Neural cell (in vitro differentiated cells): ENCODE measurements at regions not wholly inside any gene's neighbourhood (a gene's known extent, or its start where the extent isn't known, plus 50 kb on each side); places are given as distances from the start of the nearest gene placed in this dataset.

Experiments used
- EP300 ChIP-seq: fragments of 450-650 bp; conservative IDR thresholded peaks from 2 replicates; pipeline ENCODE4 v1.6.1; 2014; ENCODE audit warnings: antibody characterized with exemption, mild to moderate bottlenecking, moderate library complexity; ENCODE audit not compliant: poor library complexity, severe bottlenecking
- EZH2 ChIP-seq: fragments of 200-600, 300-800 bp; shearing (Covaris generic), sonication (generic); IDR thresholded peaks from 2 replicates; pipeline ENCODE4 v1.6.1; 2014; ENCODE audit warnings: antibody characterized with exemption, low read length, borderline replicate concordance, mild to moderate bottlenecking; ENCODE audit not compliant: insufficient read depth, poor library complexity, severe bottlenecking
- MXI1 ChIP-seq: fragments of 450-650 bp; conservative IDR thresholded peaks from 2 replicates; pipeline ENCODE4 v1.6.1; 2014; ENCODE audit warnings: antibody characterized with exemption, mild to moderate bottlenecking; ENCODE audit not compliant: poor library complexity, severe bottlenecking
- POLR2AphosphoS5 ChIP-seq: IDR thresholded peaks from 2 replicates; pipeline ENCODE4 v1.6.1; 2012
- RAD21 ChIP-seq: fragments of 450-650 bp; conservative IDR thresholded peaks from 2 replicates; pipeline ENCODE4 v1.6.1; 2014; ENCODE audit warnings: antibody characterized with exemption, mild to moderate bottlenecking, moderate library complexity
- SMC3 ChIP-seq: fragments of 450-650 bp; conservative IDR thresholded peaks from 2 replicates; pipeline ENCODE4 v1.6.1; 2014; ENCODE audit warnings: antibody characterized with exemption, mild to moderate bottlenecking, moderate library complexity; ENCODE audit not compliant: poor library complexity
- TAF1 ChIP-seq: IDR thresholded peaks from 2 replicates; pipeline ENCODE4 v1.6.1; 2012; ENCODE audit warnings: low read depth
- TF ChIP-seq, protein P1 (sequence below): fragments of 450-650 bp; IDR thresholded peaks from 2 replicates; pipeline ENCODE4 v1.5.1; 2014; ENCODE audit warnings: antibody characterized with exemption, mild to moderate bottlenecking, moderate library complexity; ENCODE audit not compliant: poor library complexity, severe bottlenecking
- TF ChIP-seq, protein P2 (sequence below): IDR thresholded peaks from 2 replicates; pipeline ENCODE4 v1.6.1; 2012; ENCODE audit warnings: borderline replicate concordance

DNA sequence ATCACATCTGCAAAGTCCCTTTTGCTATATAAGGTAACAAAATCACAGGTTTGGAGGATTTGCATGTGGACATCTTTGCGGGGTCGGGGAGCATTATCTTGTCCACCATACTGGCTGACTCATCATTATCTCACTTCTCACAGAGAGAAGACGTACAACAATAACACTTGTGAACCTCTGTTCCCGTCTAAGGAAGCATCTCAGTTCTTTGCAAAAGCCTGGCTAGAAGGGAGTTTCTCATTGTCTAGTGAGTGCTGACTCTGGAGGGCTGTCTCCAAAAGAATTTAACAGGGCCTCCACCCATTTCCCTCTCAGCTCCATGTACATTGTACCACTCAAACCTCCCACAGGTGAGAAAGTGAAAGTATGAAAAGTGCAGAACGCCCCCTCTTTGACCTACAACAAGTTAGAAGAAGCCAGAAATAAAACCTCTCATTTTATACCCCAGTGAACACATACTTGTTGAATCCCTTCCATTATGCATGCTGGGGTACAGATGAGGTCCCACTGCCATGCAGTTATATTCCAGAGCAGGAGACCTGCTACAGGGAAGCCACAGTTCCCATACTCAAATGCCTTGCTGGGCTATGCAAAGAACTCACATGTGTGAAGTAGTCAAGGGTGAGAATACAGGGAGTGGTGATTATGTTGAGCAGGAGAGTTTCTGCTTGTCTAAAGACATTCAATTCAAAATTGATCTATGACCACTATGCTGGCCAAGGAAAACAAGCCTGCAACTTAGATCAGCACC, 121.7 kb upstream of the PRDX6 start:
- TF ChIP-seq, protein P1, sequence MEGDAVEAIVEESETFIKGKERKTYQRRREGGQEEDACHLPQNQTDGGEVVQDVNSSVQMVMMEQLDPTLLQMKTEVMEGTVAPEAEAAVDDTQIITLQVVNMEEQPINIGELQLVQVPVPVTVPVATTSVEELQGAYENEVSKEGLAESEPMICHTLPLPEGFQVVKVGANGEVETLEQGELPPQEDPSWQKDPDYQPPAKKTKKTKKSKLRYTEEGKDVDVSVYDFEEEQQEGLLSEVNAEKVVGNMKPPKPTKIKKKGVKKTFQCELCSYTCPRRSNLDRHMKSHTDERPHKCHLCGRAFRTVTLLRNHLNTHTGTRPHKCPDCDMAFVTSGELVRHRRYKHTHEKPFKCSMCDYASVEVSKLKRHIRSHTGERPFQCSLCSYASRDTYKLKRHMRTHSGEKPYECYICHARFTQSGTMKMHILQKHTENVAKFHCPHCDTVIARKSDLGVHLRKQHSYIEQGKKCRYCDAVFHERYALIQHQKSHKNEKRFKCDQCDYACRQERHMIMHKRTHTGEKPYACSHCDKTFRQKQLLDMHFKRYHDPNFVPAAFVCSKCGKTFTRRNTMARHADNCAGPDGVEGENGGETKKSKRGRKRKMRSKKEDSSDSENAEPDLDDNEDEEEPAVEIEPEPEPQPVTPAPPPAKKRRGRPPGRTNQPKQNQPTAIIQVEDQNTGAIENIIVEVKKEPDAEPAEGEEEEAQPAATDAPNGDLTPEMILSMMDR, result no peak
- TF ChIP-seq POLR2AphosphoS5, result no peak
- TF ChIP-seq, protein P2, sequence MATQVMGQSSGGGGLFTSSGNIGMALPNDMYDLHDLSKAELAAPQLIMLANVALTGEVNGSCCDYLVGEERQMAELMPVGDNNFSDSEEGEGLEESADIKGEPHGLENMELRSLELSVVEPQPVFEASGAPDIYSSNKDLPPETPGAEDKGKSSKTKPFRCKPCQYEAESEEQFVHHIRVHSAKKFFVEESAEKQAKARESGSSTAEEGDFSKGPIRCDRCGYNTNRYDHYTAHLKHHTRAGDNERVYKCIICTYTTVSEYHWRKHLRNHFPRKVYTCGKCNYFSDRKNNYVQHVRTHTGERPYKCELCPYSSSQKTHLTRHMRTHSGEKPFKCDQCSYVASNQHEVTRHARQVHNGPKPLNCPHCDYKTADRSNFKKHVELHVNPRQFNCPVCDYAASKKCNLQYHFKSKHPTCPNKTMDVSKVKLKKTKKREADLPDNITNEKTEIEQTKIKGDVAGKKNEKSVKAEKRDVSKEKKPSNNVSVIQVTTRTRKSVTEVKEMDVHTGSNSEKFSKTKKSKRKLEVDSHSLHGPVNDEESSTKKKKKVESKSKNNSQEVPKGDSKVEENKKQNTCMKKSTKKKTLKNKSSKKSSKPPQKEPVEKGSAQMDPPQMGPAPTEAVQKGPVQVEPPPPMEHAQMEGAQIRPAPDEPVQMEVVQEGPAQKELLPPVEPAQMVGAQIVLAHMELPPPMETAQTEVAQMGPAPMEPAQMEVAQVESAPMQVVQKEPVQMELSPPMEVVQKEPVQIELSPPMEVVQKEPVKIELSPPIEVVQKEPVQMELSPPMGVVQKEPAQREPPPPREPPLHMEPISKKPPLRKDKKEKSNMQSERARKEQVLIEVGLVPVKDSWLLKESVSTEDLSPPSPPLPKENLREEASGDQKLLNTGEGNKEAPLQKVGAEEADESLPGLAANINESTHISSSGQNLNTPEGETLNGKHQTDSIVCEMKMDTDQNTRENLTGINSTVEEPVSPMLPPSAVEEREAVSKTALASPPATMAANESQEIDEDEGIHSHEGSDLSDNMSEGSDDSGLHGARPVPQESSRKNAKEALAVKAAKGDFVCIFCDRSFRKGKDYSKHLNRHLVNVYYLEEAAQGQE, result no peak
- no peak for TF ChIP-seq EP300
- no peak for TF ChIP-seq SMC3
- no peak for TF ChIP-seq EZH2
- TF ChIP-seq TAF1, result no peak
- TF ChIP-seq RAD21, result no peak
- no peak for TF ChIP-seq MXI1
